Activated CD8-positive, alpha-beta memory T cell treated with anti-CD3 and anti-CD28 coated beads for 1 hour (primary cell): ENCODE measurements at regions not wholly inside any gene's neighbourhood (a gene's known extent, or its start where the extent isn't known, plus 50 kb on each side); places are given as distances from the start of the nearest gene placed in this dataset.
"Not testable (repeated sequence)": the region's sequence is repeated elsewhere in the genome, so short reads cannot be mapped to it uniquely, and the experiment has no call there.

Source experiments
- DNase-seq, 2 donors: peaks; one replicate each; pipeline ENCODE4 v3.0.0-alpha.2; 2020; ENCODE audit warnings: low read depth in 1 of 2; ENCODE audit errors: extremely low read depth in 1 of 2

DNA sequence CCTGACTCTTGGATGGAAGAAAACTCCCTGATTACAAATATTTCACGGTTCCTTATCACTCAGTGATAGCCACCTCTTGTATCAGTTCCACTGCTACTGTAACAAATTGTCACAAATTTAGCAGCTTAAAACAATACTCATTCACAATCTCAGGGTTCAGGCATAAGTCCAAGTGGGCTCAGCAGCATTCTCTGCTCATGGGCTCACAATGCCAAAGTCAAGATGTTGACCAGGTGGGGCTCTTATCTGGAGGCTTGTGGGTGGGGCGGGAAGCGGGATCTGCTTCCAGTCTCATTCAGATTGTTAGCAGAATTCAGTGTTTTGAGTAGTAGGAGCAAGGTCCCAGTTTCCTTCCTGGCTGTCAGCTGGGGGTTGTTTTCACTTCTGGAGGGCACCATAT, 137.3 kb upstream of the FAM78B start:
- no peak for DNase-seq

DNA sequence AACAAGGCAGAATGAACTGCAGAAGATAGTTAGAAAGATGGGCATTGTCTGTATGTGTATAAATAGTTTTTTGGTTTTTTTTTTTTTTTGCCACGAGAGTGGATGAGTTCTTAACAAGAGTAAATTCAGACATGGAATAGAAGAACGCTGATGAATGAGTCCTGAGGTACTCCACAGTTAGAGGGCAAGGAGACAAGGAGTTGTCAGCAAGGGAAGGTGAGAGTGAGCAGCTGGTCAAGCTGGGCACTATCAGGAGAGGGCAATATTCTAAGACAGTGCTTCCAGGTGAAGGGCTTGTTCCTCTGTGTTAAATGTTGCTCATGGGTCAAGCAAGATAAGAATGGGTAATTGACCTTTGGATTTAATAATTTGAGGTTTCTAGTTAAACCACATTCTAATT, 138.6 kb upstream of the FAM78B start:
- DNase-seq, result no peak

DNA sequence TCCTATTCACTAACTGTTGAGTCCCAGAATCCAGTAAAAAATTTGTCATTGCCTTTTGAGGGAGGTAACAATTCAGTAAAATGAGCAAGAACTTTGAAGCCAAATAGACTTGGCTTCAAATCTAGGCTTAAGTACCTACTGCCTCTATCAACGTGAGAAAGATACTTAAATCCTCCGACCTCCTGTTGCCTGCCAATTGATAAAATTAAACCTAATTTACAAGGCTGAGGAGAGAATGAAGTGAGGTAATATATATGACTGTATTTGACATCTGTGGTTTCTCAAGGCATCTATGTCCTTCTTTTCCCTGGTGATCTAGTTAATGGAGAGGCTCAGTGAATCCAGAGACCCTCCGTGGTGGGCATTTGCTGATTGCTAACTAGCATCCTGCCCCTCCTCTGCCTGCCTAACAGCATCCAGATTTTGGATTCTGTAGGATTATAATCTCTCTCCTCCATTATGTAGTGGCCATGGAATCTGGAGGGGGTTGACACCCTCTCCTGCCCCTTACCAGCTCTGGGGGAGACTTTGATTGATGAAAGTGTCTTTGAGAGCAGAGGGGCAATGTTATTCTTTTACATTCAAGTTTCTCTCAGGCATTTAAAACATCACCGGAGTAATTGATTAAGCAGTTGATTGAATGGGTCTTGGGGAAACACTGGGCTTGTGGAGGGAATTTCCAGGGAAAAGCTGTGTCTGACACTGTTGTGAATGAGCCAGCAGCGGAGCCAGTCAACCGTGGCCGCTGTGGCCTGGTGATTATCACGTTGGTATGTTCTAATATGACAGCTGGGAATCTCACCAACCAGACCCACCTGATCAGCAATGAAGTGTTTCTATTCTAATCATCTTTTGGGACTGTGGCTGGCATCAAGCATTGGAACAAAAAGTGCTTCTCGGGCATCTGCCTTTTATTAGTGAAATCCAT, 140.7 kb upstream of the FAM78B start:
- DNase-seq, result no peak

DNA sequence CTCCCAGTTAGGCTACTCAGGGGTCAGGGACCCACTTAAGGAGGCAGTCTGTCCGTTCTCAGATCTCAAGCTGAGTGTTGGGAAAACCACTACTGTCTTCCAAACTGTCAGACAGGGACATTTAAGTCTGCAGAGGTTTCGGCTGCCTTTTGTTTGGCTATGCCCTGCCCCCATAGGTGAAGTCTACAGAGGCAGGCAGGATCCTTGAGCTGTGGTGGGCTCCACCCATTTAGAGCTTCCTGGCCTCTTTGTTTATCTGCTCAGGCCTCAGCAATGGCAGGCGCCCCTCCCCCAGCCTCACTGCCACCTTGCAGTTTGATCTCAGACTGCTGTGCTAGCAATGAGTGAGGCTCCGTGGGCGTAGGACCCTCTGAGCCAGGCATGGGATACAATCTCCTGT, 149.5 kb upstream of the FAM78B start:
- not testable (repeated sequence) for DNase-seq

DNA sequence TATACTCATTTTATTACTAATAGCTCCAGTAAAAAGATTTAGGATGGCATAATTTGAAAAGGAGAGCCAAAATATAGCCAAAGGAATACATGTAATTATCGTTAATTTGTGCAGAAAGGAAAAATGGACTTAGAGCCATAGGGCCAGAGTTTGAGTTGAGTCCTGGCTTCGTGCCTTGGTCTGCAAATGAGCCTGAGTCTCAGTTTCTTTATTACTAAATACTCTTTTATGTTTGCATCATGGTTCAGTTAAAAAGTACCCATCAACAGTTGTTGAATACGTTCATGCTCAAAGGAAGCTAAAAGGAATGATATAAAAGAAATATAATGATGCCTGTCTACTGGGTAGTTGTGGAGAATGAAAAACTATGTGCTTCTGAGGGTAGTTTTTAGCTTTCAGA, 155.7 kb upstream of the FAM78B start:
- DNase-seq, result no peak

DNA sequence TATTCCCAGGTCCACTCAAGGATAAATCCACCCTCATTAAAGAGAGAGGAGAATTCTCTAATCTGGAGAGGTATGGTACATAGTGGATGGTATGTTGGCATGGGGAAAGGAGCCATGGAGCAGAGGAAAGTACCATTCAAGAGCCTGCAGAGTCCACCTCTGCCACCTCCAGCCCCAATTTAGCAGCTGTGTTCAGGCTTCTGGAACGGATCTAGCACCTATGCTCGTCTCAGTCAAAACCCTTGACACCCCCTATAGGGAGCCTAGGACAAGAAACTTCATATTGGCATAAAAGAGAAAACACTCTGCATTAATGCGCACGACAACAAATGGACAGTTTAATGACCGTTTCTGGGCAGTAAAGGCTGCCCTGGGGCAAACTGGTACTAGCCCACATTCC, 161.1 kb upstream of the FAM78B start:
- no peak for DNase-seq

DNA sequence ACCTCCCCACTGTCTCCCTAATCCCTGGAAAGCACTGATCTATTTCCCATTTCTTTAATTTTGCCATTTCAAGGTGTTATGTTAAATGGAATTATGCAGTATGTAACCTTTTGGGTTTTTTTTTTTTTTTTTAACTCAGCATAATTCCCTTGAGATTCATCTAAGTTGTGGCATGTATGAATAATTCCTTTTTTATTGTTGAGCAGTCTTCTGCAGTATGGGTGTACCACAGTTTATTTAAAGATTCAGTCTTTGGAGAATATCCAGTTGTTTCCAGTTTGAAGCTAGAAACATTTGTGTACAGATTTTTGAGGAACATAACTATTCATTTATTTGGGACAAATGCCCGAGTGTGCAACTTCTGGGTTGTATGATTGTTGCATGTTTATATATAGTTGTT, 162.2 kb upstream of the FAM78B start:
- DNase-seq, result no peak

DNA sequence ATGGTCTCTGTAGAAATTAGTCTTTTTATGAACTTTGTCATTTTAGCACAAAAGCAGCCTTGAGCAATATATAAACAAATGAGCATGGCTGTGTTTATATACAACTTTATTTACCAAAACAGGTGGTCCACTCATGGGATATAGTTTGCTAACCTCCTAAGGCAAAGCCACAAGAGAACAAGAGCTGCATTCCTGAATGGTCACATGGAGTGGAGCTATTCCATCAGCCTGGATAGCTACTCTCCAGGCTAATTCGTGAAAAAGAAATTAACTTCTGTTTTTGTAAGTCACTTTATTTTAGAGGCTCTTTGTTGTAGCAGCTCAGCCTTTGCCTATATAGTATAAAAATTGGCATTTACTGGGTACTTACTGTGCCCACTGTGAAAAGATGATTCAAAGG, 163.3 kb upstream of the FAM78B start:
- no peak for DNase-seq

DNA sequence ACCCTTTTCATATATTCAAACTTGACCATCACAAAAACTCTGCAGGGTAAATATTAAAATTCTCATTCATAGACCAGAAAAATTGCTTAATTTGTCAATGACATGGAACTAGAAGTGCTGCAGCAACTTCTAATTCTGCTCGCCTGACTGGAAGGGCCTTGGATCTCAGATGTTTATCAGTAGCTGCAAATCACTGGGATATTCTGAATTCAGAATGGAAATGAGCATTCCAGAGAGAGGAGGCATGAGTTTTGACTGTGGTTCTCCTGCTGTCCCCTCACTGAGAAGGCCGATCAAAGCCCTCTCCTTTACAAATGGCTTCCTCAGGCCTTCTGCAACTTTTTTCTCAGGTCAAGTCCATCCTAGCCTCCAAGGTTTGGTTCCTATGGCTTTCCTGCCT, 171.3 kb upstream of the FAM78B start:
- no peak for DNase-seq

DNA sequence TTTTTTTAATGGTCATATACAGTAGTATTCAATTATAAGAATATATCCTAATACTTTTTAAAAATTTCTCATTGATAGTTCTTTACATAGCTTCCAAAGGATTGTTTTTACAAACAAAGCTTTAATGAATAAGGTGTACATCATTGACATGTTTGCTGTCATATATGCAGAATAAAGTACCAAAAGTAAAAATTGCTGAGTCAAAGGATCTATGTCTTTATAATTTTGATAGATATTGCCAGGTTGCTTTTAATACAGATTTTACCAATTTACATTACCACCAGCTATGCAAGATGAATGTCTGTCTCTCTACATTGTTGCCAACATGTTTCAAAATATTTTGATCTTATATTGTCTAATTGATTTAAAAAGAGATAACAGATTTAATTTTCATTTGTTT, 173.9 kb upstream of the FAM78B start:
- DNase-seq, result no peak

DNA sequence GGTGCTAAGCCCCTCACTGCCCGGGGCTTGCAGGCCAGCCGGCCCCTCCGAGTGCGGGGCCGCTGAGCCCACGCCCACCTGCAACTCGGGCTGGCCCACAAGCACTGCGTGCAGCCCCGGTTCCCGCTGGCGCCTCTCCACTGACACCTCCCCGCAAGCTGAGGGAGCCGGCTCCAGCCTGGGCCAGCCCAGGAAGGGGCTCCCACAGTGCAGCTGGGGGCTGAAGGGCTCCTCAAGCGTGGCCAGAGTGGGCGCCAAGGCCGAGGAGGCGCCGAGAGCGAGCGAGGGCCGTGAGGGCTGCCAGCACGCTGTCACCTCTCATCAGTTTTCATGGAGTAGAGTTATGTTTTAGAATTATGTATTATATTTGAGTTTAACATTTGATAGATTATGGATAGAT, 176.5 kb upstream of the FAM78B start:
- DNase-seq, result no peak

DNA sequence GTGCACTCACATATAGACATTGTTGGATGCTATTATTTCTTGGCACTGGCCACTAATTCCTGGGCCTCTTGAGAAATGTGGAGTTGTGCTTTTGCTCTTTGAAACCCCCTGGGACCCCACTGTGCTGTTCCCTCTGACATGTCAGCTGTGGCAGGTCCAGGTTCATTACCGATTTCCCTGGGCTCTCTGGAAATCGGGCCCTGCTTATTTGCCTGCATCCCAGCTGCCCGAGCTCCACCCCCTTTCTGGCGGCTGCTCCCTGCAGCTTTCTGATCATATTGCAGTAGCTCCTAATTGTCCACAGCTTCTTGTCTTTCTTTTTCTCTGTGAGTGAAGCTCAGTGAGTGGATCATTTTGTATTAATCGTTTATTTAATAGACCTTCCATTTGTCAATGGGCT, 183.7 kb upstream of the FAM78B start:
- no peak for DNase-seq

DNA sequence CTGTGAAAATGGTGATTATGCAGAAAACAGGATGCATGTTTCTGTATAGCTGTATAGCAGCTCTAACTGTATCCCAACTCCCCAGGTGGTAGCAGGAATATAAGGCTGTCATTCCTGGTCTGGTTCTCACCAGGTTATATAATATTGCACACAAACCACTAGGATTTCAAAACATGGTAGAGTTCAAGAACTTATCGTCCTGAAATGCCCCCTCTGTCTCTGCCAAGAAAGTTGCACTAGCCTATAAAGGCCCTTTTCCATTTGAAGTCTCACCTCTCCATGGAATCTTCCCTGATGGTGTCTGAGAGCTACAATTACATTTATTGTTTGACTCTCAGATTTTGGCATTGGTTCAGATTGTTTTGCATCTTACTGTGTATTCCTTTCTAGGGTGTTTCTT, 184.9 kb upstream of the FAM78B start:
- no peak for DNase-seq

DNA sequence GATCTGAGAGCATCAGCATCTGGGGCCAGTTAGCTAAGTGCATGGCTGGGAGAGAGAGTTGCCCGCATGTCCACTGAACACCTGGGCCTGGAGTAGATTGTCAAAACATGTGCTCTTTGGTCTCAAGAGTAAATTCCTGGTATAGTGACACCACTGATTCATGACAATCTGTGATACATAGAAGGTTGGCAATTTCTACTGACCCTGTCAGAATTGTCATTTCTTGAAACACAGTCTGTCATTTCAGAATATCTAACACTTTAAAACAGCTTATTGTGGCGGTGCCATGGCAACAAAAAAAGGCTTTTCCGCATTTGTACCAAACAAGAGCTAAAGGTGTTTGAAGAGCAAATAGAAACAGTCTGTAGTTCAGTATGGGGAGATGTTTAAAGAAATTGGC, 186.4 kb upstream of the FAM78B start:
- no peak for DNase-seq

DNA sequence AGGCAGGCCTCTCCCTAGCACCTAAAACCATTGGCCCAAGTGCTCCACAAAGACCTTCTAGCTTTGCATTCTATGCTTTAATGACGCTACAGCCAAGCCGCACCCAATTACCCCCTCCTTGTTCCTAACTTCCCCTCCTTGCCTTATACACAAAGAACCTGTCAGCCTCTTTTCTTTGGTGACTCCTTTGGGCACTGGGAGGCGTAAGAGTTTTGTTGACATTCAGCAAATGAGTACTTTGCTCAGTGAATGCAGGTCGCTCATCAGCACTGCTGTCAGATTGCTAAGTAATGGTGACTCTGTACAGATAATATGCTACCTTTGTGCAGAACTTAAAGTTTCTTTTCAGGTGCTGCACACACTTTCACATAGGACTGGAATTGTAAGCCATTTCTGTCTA, 187.6 kb upstream of the FAM78B start:
- no peak for DNase-seq

DNA sequence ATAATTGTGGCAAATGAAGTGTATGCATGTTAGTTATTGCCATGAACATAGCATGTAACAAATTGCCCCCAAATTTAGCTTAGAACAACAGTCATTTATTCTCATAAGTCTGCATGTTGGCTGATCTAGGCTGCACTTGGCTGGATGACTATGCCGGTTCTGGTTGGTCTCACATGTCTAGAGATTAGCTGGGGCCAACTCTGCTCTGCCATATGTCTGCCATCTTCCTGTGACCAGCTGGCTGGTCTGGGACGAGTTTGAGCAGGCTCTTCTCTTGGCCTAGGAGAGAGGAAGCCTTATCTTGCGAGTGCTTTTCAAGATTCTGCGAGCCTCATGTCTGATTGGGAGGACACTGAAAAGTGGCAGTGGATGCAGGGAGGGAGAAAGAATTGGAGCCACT, 198.3 kb upstream of the FAM78B start:
- no peak for DNase-seq

DNA sequence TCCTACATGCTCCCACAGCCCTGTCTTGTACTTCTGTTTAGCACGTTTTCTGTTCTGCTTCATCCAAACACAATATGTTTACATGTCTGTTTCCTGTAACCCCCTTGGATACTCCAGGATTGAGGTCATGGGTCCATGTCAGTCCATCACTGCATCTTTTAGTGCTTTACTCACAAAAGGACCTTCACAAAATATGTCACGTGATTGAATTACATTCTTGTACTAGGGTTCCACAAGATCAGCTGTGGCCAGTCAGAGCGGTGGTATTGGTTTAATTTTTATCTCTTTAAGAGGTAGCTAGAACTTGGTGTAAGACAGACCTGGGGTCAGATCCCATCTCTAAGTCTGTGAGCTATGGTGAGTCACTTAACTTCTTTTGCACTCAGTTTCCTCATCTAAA, 201.2 kb upstream of the FAM78B start:
- no peak for DNase-seq

DNA sequence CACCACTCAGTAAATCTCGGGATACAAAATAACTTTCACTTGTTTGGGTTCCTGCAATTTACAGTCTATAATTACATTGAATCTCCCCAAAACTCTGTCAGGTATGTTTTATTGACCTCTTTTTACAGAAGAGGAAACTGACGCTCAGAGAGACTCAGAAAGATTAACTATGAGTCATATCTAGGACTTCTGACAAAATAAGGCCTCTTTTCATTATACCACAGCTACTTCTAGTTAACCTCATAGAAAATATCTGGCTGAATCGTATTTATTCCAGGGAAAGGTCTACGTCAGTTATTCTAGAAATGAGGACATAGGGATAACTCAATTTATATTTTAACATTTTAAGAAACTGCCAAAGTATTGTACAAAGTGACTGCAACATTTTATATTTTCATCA, 211.1 kb upstream of the FAM78B start:
- DNase-seq, result no peak

DNA sequence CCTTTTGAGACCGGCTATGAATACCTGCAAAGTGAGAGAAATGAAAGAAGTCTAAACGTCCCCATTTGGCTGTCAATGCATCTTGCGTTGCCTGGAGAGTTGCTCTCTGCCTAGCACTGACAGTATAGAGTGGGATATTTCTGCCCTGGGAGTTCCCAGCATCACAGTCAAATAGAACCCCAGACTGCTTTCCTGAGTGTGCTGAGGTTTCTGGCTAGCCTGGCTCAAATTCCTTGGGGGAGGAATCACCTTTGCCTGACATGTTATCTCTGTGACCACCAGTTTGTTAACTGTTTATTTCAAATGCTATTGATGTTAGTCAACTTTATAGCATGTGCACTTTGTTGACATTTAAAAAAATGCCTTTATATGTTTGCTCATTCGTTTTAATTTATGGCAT, 212.0 kb upstream of the FAM78B start:
- DNase-seq, result no peak

DNA sequence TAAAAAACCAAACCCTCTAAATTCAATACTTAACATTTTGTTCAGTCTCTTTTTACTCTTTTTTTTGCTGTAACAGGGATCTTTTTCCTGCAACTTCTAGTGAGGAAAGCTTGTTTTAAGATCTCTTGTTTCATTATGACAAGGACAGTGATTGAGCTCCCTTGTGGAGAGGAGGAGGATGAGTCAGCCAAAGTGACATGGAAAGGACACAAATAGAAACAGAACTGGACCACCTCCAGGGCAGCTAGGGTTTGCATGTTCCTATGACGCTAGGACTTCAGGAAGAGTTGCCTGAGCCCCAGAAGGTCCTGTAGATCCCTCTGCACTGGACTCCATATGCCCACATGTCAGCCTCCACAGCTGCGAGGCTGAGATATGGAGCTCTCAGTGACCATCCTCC, 212.6 kb upstream of the FAM78B start:
- no peak for DNase-seq

DNA sequence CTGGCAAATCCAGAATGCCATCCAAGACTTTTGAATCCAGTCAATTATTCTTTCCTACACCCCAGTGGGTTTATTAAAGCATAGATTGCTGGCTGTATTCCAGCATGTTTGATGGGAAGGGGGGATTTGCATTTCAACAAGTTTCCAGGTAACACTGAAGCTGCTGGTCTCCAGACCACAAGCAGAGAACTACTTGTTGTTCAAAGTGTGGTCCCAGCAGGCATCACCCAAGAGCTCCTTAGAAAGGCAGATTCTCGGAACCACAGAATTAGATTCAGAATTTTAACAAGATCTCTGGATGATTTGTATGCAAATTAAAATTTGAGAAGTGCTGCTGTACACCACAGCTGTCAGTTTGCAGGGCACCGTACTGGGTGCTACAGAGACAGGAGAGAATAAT, 216.3 kb upstream of the FAM78B start:
- no peak for DNase-seq

DNA sequence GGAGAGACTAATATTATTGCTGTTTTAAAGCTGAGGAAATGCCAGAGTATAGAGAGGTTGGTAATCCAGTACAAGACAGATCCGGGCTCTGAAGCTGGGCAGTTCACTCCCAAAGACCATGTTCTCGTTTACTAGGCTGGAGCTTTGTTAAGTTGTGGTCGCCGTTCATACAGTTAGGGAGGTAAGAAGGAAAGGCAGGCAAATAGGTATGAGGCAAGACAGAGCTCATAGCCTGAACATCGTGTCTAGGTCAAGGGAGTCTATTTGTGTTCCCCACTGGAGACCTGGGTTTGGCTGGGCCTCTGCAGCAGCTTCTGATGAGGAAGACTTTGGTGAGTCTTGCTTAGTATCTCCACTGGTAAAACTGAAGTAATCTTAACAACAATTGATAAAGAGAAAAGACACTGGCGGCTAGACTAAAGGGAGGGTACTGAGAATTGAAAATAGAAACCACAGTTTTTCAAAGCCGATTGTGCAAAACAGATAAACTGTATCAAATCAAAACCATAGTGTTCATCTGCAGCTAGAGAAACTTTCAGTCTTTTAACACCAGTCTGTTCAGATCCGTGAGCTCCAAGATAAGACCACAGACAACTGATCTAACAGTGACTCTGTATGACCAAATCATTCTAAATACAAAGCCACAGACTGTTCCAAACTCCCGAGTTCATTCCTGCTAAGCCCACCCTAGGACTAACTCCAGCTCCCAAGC, 217.0 kb upstream of the FAM78B start:
- DNase-seq, result no peak
